ENCODE measurements at regions not wholly inside any gene's neighbourhood (a gene's known extent, or its start where the extent isn't known, plus 50 kb on each side); places are given as distances from the start of the nearest gene placed in this dataset.

DNA sequence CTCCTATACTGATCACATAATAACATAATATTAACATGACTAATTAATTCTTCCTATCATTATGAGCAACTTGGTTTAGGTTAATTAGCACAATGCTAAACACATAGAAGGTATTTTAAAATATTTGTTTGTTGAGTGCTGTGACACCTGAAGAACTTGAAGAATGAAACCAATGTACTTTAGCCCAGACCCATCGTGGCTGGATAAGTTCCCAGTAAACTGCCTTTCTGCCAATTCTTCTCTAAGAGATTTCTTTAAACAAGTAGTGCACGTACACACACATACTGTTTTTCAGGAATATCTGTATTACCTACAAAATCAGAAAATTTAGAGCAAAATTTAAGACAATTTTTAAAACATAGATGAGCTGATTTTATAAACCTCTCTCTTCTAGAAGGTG lies 207.4 kb upstream of the SSTR1 start:
- TF ChIP-seq, protein P1, sequence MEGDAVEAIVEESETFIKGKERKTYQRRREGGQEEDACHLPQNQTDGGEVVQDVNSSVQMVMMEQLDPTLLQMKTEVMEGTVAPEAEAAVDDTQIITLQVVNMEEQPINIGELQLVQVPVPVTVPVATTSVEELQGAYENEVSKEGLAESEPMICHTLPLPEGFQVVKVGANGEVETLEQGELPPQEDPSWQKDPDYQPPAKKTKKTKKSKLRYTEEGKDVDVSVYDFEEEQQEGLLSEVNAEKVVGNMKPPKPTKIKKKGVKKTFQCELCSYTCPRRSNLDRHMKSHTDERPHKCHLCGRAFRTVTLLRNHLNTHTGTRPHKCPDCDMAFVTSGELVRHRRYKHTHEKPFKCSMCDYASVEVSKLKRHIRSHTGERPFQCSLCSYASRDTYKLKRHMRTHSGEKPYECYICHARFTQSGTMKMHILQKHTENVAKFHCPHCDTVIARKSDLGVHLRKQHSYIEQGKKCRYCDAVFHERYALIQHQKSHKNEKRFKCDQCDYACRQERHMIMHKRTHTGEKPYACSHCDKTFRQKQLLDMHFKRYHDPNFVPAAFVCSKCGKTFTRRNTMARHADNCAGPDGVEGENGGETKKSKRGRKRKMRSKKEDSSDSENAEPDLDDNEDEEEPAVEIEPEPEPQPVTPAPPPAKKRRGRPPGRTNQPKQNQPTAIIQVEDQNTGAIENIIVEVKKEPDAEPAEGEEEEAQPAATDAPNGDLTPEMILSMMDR (tag by site-specific recombination; IDR thresholded peaks at IDR 0.05) = no peak
- TF ChIP-seq ZNF280D (tag by site-specific recombination; IDR thresholded peaks at IDR 0.05) (no peak), SETDB1 (IDR thresholded peaks at IDR 0.05; ENCODE audit: insufficient read length, low read length) (no peak), ZSCAN30 (tag by site-specific recombination; IDR thresholded peaks at IDR 0.05) (no peak), ZNF24 (tag by site-specific recombination; IDR thresholded peaks at IDR 0.05) (no peak), ZNF37A (tag by site-specific recombination; IDR thresholded peaks at IDR 0.05) (no peak), KLF1 (tag by site-specific recombination; IDR thresholded peaks at IDR 0.05) (no peak), ZSCAN18 (tag by site-specific recombination; IDR thresholded peaks at IDR 0.05) (no peak), PRDM1 (tag by site-specific recombination; IDR thresholded peaks at IDR 0.05) (no peak), ZNF596 (tag by site-specific recombination; IDR thresholded peaks at IDR 0.05) (no peak)
